Parathyroid adenoma (tissue), 2 donors: ENCODE measurements at regions not wholly inside any gene's neighbourhood (a gene's known extent, or its start where the extent isn't known, plus 50 kb on each side); places are given as distances from the start of the nearest gene placed in this dataset.

Experiments
- H2AFZ ChIP-seq: fragments of 300-600 bp; sonication (generic); one replicate; pipeline ENCODE4 v1.7.0; 2017; ENCODE audit warnings: antibody characterized with exemption, mild to moderate bottlenecking
- H3K27ac ChIP-seq: fragments of 300-600 bp; sonication (generic); one replicate; pipeline ENCODE4 v1.7.0; 2017
- H3K27me3 ChIP-seq: fragments of 300-600 bp; sonication (generic); one replicate; pipeline ENCODE4 v1.7.0; 2017; ENCODE audit warnings: low read length; ENCODE audit not compliant: control insufficient read depth, insufficient read depth
- H3K36me3 ChIP-seq: fragments of 300-600 bp; sonication (generic); one replicate; pipeline ENCODE4 v1.7.0; 2017; ENCODE audit warnings: low read length; ENCODE audit not compliant: control insufficient read depth, insufficient read depth
- H3K4me1 ChIP-seq: fragments of 300-600 bp; sonication (generic); one replicate; pipeline ENCODE4 v1.7.0; 2017; ENCODE audit warnings: control low read depth
- H3K4me2 ChIP-seq: fragments of 300-600 bp; sonication (generic); one replicate; pipeline ENCODE4 v1.7.0; 2017; ENCODE audit warnings: low read length
- H3K4me3 ChIP-seq: fragments of 300-600 bp; sonication (generic); one replicate; pipeline ENCODE4 v1.7.0; 2017; ENCODE audit warnings: low read depth, low read length
- H3K79me2 ChIP-seq: fragments of 300-600 bp; sonication (generic); one replicate; pipeline ENCODE4 v1.7.0; 2017; ENCODE audit warnings: control low read depth
- H3K9ac ChIP-seq: fragments of 300-600 bp; sonication (generic); one replicate; pipeline ENCODE4 v1.7.0; 2017; ENCODE audit warnings: mild to moderate bottlenecking
- H3K9me3 ChIP-seq: fragments of 300-600 bp; sonication (generic); one replicate; pipeline ENCODE4 v1.7.0; 2017; ENCODE audit warnings: low read length; ENCODE audit not compliant: control insufficient read depth
- CTCF ChIP-seq: fragments of 300-600 bp; sonication (generic); IDR thresholded peaks from one replicate; pipeline ENCODE4 v1.7.0; 2017; ENCODE audit warnings: antibody characterized with exemption, mild to moderate bottlenecking
- donor health status: primary hyperparathyroidism.

DNA sequence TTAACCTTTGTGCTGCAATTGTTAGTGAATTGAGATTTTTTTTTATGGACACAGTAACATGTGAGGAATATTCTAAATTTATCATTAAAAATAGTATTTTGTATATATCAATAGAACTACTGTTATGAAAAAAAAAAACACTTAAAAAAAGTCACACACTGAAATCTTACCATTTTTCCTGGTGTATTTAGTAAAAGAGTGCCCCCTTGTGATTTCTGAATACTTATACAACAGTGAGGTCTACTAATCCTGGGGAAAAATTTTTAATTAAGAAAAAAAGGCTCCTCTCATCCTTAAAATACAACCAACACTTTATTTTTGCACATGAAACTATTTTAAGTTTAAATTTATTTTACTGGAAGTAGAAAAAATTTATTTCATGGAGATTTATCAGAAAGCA is 56.4 kb upstream of the SPOCK3 start:
- H3K4me3 ChIP-seq: no peak overlapping the region
- H3K27ac ChIP-seq: no peak overlapping the region
- no peak overlapping the region for H2AFZ ChIP-seq
- no peaks in the 10 kb centered on the region for H3K4me1 ChIP-seq
- peak; percentile 36 for TF ChIP-seq CTCF
- no peaks in the 10 kb centered on the region for H3K9me3 ChIP-seq
- no peaks in the 10 kb centered on the region for H3K27me3 ChIP-seq
- no peaks in the 10 kb centered on the region for H3K36me3 ChIP-seq
- H3K79me2 ChIP-seq: no peaks in the 10 kb centered on the region
- no peak overlapping the region for H3K4me2 ChIP-seq
- no peak overlapping the region for H3K9ac ChIP-seq

DNA sequence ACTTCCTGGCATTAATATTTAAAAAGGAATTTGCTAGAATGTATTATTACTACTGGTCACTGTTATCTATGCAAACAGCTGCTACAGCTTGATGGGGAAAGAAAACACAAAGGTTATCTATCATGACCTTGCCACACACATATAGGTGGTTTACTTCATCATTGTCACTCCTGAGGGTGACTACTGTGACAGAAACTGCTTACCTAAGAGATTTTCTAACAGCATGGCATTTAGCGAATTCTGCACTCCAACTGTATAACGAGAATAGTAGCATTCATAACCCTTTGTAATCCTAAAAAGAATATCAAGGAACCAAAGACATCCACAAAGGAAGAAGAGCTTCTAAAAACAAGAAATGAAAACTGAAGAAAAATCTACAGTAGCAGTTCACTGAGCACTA is 74.6 kb upstream of the SPOCK3 start:
- Histone ChIP-seq H3K4me2 (no peak overlapping the region), H3K79me2 (no peaks in the 10 kb centered on the region), H2AFZ (no peak overlapping the region), H3K27me3 (no peaks in the 10 kb centered on the region), H3K9ac (no peak overlapping the region), H3K36me3 (no peaks in the 10 kb centered on the region), H3K27ac (no peak overlapping the region), H3K4me1 (no peaks in the 10 kb centered on the region), H3K4me3 (no peak overlapping the region), H3K9me3 (no peaks in the 10 kb centered on the region)
- no peak for TF ChIP-seq CTCF

GRCh38 chr4:167321299-167321698 is 87.0 kb upstream of the SPOCK3 start:
- H3K27me3 ChIP-seq: no peaks in the 10 kb centered on the region
- no peaks in the 10 kb centered on the region for H3K9me3 ChIP-seq
- H3K36me3 ChIP-seq: no peaks in the 10 kb centered on the region
- H3K4me3 ChIP-seq: no peak overlapping the region
- no peak overlapping the region for H3K4me2 ChIP-seq
- H2AFZ ChIP-seq: no peak overlapping the region
- no peaks in the 10 kb centered on the region for H3K79me2 ChIP-seq
- no peak overlapping the region for H3K27ac ChIP-seq
- H3K9ac ChIP-seq: no peak overlapping the region
- H3K4me1 ChIP-seq: no peaks in the 10 kb centered on the region
- TF ChIP-seq CTCF: no peak

DNA sequence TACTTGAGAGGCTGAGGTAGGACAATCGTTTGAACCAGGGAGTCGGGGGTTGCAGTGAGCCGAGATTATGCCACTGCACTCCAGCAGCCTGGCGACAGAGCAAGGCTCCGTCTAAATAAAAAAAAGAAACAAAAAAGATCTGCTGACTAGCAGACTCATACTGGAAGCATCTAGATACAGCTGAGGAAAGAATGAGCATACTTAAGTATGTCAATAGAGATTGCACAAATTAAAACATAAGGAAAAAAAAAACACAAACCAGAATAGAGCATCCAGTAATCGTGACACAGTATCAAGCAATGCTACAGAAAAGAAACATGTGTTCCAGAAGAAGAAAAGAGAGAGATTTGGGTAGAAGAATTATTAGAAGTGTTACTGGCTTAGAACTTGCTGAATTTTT is 105.5 kb upstream of the SPOCK3 start:
- H3K79me2 ChIP-seq: no peaks in the 10 kb centered on the region
- H2AFZ ChIP-seq: no peak overlapping the region
- H3K4me2 ChIP-seq: no peak overlapping the region
- no peaks in the 10 kb centered on the region for H3K4me1 ChIP-seq
- H3K4me3 ChIP-seq: no peak overlapping the region
- no peak overlapping the region for H3K9ac ChIP-seq
- H3K9me3 ChIP-seq: no peaks in the 10 kb centered on the region
- no peaks in the 10 kb centered on the region for H3K36me3 ChIP-seq
- no peak for TF ChIP-seq CTCF
- H3K27me3 ChIP-seq: no peaks in the 10 kb centered on the region
- H3K27ac ChIP-seq: no peak overlapping the region

- TF ChIP-seq CTCF: no peak
- Histone ChIP-seq H2AFZ (no peak overlapping the region), H3K36me3 (no peaks in the 10 kb centered on the region), H3K27me3 (no peaks in the 10 kb centered on the region), H3K27ac (no peak overlapping the region), H3K4me3 (no peak overlapping the region), H3K4me2 (no peak overlapping the region), H3K4me1 (no peaks in the 10 kb centered on the region), H3K9me3 (no peaks in the 10 kb centered on the region), H3K9ac (no peak overlapping the region), H3K79me2 (no peaks in the 10 kb centered on the region)
Measured at GRCh38 chr4:167359711-167360110, 125.4 kb upstream of the SPOCK3 start.
